GM18499 (cell line): ENCODE measurements at regions not wholly inside any gene's neighbourhood (a gene's known extent, or its start where the extent isn't known, plus 50 kb on each side); places are given as distances from the start of the nearest gene placed in this dataset.

Experiments
- ATAC-seq: cut with Tn5 transposase; IDR thresholded peaks from one replicate; pipeline ENCODE4 v1.9.1; 2021; ENCODE audit warnings: moderate number of reproducible peaks; ENCODE audit not compliant: insufficient read depth, unreplicated experiment

- ATAC-seq: no peak
Observed at GRCh38 chr4:189293459-189293858, 647.2 kb upstream of the FRG1 start.

GRCh38 chr4:189294574-189294973 is 646.1 kb upstream of the FRG1 start:
- no peak for ATAC-seq

- ATAC-seq: no peak
Observed at GRCh38 chr4:189299706-189300105, 641.0 kb upstream of the FRG1 start.

- no peak for ATAC-seq
Observed at GRCh38 chr4:189301692-189302091, 639.0 kb upstream of the FRG1 start.

GRCh38 chr4:189302719-189303118 is 638.0 kb upstream of the FRG1 start:
- ATAC-seq: no peak

GRCh38 chr4:189304167-189304566 is 636.5 kb upstream of the FRG1 start:
- no peak for ATAC-seq

- ATAC-seq: no peak
Observed at GRCh38 chr4:189304809-189305208, 635.9 kb upstream of the FRG1 start.

- no peak for ATAC-seq
Observed at GRCh38 chr4:189305500-189305899, 635.2 kb upstream of the FRG1 start.

- ATAC-seq: no peak
Observed at GRCh38 chr4:189311251-189311650, 629.4 kb upstream of the FRG1 start.

- ATAC-seq: no peak
Observed at GRCh38 chr4:189313064-189313463, 627.6 kb upstream of the FRG1 start.

GRCh38 chr4:189313861-189314513 is 626.7 kb upstream of the FRG1 start:
- no peak for ATAC-seq

- ATAC-seq: no peak
Observed at GRCh38 chr4:189322426-189322825, 618.2 kb upstream of the FRG1 start.

- ATAC-seq: no peak
Observed at GRCh38 chr4:189341881-189342280, 598.8 kb upstream of the FRG1 start.

GRCh38 chr4:189355590-189355989 is 585.1 kb upstream of the FRG1 start:
- no peak for ATAC-seq

GRCh38 chr4:189362364-189362763 is 578.3 kb upstream of the FRG1 start:
- no peak for ATAC-seq

- peak; percentile 49 for ATAC-seq
Observed at GRCh38 chr4:189364032-189364449, 576.6 kb upstream of the FRG1 start.

GRCh38 chr4:189365451-189365850 is 575.2 kb upstream of the FRG1 start:
- ATAC-seq: no peak

GRCh38 chr4:189367832-189368231 is 572.8 kb upstream of the FRG1 start:
- ATAC-seq: no peak

GRCh38 chr4:189374176-189374575 is 566.5 kb upstream of the FRG1 start:
- no peak for ATAC-seq

GRCh38 chr4:189376901-189377300 is 563.8 kb upstream of the FRG1 start:
- ATAC-seq: no peak

GRCh38 chr4:189377569-189377968 is 563.1 kb upstream of the FRG1 start:
- ATAC-seq: no peak

- no peak for ATAC-seq
Observed at GRCh38 chr4:189385098-189385497, 555.6 kb upstream of the FRG1 start.

GRCh38 chr4:189385579-189385978 is 555.1 kb upstream of the FRG1 start:
- ATAC-seq: no peak
